Activated naive CD8-positive, alpha-beta T cell treated with anti-CD3 and anti-CD28 coated beads for 36 hours (primary cell): ENCODE measurements at regions not wholly inside any gene's neighbourhood (a gene's known extent, or its start where the extent isn't known, plus 50 kb on each side); places are given as distances from the start of the nearest gene placed in this dataset.
"Not testable (repeated sequence)": the region's sequence is repeated elsewhere in the genome, so short reads cannot be mapped to it uniquely, and the experiment has no call there.

Experiments used
- DNase-seq: peaks from one replicate; pipeline ENCODE4 v3.0.0; 2021
- H3K27ac Mint-ChIP-seq: one replicate; pipeline ENCODE4 v1.8.0; 2022; ENCODE audit warnings: mild to moderate bottlenecking, moderate library complexity, mixed read lengths
- H3K27me3 Mint-ChIP-seq: one replicate; pipeline ENCODE4 v1.8.0; 2022; ENCODE audit warnings: mild to moderate bottlenecking, mixed read lengths
- H3K36me3 Mint-ChIP-seq: one replicate; pipeline ENCODE4 v1.8.0; 2021; ENCODE audit warnings: mild to moderate bottlenecking, mixed read lengths
- H3K4me1 Mint-ChIP-seq: one replicate; pipeline ENCODE4 v1.8.0; 2021; ENCODE audit warnings: mixed read lengths
- H3K4me3 Mint-ChIP-seq: one replicate; pipeline ENCODE4 v1.8.0; 2022; ENCODE audit warnings: mild to moderate bottlenecking, moderate library complexity, mixed read lengths
- H3K9me3 Mint-ChIP-seq: one replicate; pipeline ENCODE4 v1.8.0; 2022; ENCODE audit warnings: mixed read lengths

GRCh38 chr10:21056461-21056860, 159.3 kb upstream of the NEBL start:
- no peaks in the 10 kb centered on the region for H3K27me3 Mint-ChIP-seq
- peaks cover 21% of the 10 kb centered on the region for H3K9me3 Mint-ChIP-seq
- H3K4me3 Mint-ChIP-seq = no peak overlapping the region

GRCh38 chr10:21055339-21056135, 158.4 kb upstream of the NEBL start:
- DNase-seq = peak; percentile 6
- Mint-ChIP-seq H3K9me3 (peaks cover 26% of the 10 kb centered on the region), H3K36me3 (no peaks in the 10 kb centered on the region), H3K4me3 (peak overlapping the region; percentile 45), H3K4me1 (peaks cover 6% of the 10 kb centered on the region), H3K27ac (peak overlapping the region; percentile 51), H3K27me3 (peaks cover 3% of the 10 kb centered on the region)

More at GRCh38 chr10:21056461-21056860, 159.3 kb upstream of the NEBL start:
- no peak for DNase-seq
- peaks cover 6% of the 10 kb centered on the region for H3K4me1 Mint-ChIP-seq
- no peaks in the 10 kb centered on the region for H3K36me3 Mint-ChIP-seq
- H3K27ac Mint-ChIP-seq = no peak overlapping the region

- Mint-ChIP-seq H3K36me3 (no peaks in the 10 kb centered on the region), H3K4me3 (no peak overlapping the region), H3K27me3 (peaks cover 3% of the 10 kb centered on the region), H3K9me3 (peaks cover 23% of the 10 kb centered on the region), H3K27ac (no peak overlapping the region), H3K4me1 (peaks cover 6% of the 10 kb centered on the region)
- no peak for DNase-seq
Observed at GRCh38 chr10:21053953-21054690, 157.0 kb upstream of the NEBL start.

- H3K27ac Mint-ChIP-seq = no peak overlapping the region
- H3K27me3 Mint-ChIP-seq = peaks cover 3% of the 10 kb centered on the region
- peaks cover 6% of the 10 kb centered on the region for H3K4me1 Mint-ChIP-seq
- no peaks in the 10 kb centered on the region for H3K36me3 Mint-ChIP-seq
- peaks cover 20% of the 10 kb centered on the region for H3K9me3 Mint-ChIP-seq
- DNase-seq = no peak
- H3K4me3 Mint-ChIP-seq = no peak overlapping the region
Observed at GRCh38 chr10:21052709-21053104, 155.6 kb upstream of the NEBL start.

GRCh38 chr10:21052072-21052708, 155.1 kb upstream of the NEBL start:
- Mint-ChIP-seq H3K27ac (no peak overlapping the region), H3K36me3 (no peaks in the 10 kb centered on the region), H3K4me3 (no peak overlapping the region), H3K27me3 (peaks cover 3% of the 10 kb centered on the region), H3K4me1 (peaks cover 6% of the 10 kb centered on the region), H3K9me3 (peaks cover 20% of the 10 kb centered on the region)
- DNase-seq = no peak

GRCh38 chr10:21049482-21049881, 152.4 kb upstream of the NEBL start:
- peaks cover 10% of the 10 kb centered on the region for H3K27me3 Mint-ChIP-seq
- no peak for DNase-seq
- H3K36me3 Mint-ChIP-seq = no peaks in the 10 kb centered on the region
- no peak overlapping the region for H3K27ac Mint-ChIP-seq
- H3K4me3 Mint-ChIP-seq = no peak overlapping the region
- H3K4me1 Mint-ChIP-seq = no peaks in the 10 kb centered on the region
- H3K9me3 Mint-ChIP-seq = peaks cover 15% of the 10 kb centered on the region

GRCh38 chr10:21048068-21048467, 151.0 kb upstream of the NEBL start:
- peaks cover 15% of the 10 kb centered on the region for H3K9me3 Mint-ChIP-seq
- H3K4me1 Mint-ChIP-seq = no peaks in the 10 kb centered on the region
- no peaks in the 10 kb centered on the region for H3K36me3 Mint-ChIP-seq
- no peak overlapping the region for H3K27ac Mint-ChIP-seq
- no peak for DNase-seq
- H3K27me3 Mint-ChIP-seq = peaks cover 11% of the 10 kb centered on the region
- no peak overlapping the region for H3K4me3 Mint-ChIP-seq

GRCh38 chr10:21047511-21047910, 150.4 kb upstream of the NEBL start:
- H3K27ac Mint-ChIP-seq = no peak overlapping the region
- H3K4me1 Mint-ChIP-seq = no peaks in the 10 kb centered on the region
- peaks cover 14% of the 10 kb centered on the region for H3K9me3 Mint-ChIP-seq
- H3K36me3 Mint-ChIP-seq = no peaks in the 10 kb centered on the region
- no peak overlapping the region for H3K4me3 Mint-ChIP-seq
- DNase-seq = no peak
- peaks cover 11% of the 10 kb centered on the region for H3K27me3 Mint-ChIP-seq

- H3K27me3 Mint-ChIP-seq = peaks cover 11% of the 10 kb centered on the region
- H3K9me3 Mint-ChIP-seq = peaks cover 11% of the 10 kb centered on the region
- no peaks in the 10 kb centered on the region for H3K4me1 Mint-ChIP-seq
- H3K4me3 Mint-ChIP-seq = no peak overlapping the region
- H3K27ac Mint-ChIP-seq = no peak overlapping the region
- H3K36me3 Mint-ChIP-seq = no peaks in the 10 kb centered on the region
- DNase-seq = no peak
Observed at GRCh38 chr10:21047096-21047495, 150.0 kb upstream of the NEBL start.

- Mint-ChIP-seq H3K27me3 (peaks cover 7% of the 10 kb centered on the region), H3K36me3 (no peaks in the 10 kb centered on the region), H3K27ac (no peak overlapping the region), H3K4me3 (no peak overlapping the region), H3K4me1 (no peaks in the 10 kb centered on the region), H3K9me3 (peaks cover 2% of the 10 kb centered on the region)
- no peak for DNase-seq
Observed at GRCh38 chr10:21043044-21043443, 145.9 kb upstream of the NEBL start.

- Mint-ChIP-seq H3K4me3 (no peak overlapping the region), H3K27ac (no peak overlapping the region), H3K27me3 (peaks cover 7% of the 10 kb centered on the region), H3K9me3 (peaks cover 2% of the 10 kb centered on the region), H3K36me3 (no peaks in the 10 kb centered on the region), H3K4me1 (no peaks in the 10 kb centered on the region)
- DNase-seq = no peak
Observed at GRCh38 chr10:21042536-21042935, 145.4 kb upstream of the NEBL start.

- DNase-seq = no peak
- no peak overlapping the region for H3K27ac Mint-ChIP-seq
- H3K4me1 Mint-ChIP-seq = no peaks in the 10 kb centered on the region
- peaks cover 7% of the 10 kb centered on the region for H3K27me3 Mint-ChIP-seq
- H3K36me3 Mint-ChIP-seq = no peaks in the 10 kb centered on the region
- no peak overlapping the region for H3K4me3 Mint-ChIP-seq
- peaks cover 2% of the 10 kb centered on the region for H3K9me3 Mint-ChIP-seq
Observed at GRCh38 chr10:21041763-21042458, 144.8 kb upstream of the NEBL start.

GRCh38 chr10:21039721-21040120, 142.6 kb upstream of the NEBL start:
- DNase-seq = no peak
- Mint-ChIP-seq H3K27ac (no peak overlapping the region), H3K36me3 (no peaks in the 10 kb centered on the region), H3K9me3 (peaks cover 2% of the 10 kb centered on the region), H3K4me1 (no peaks in the 10 kb centered on the region), H3K27me3 (peaks cover 3% of the 10 kb centered on the region), H3K4me3 (no peak overlapping the region)

GRCh38 chr10:21036757-21037156, 139.6 kb upstream of the NEBL start:
- no peaks in the 10 kb centered on the region for H3K36me3 Mint-ChIP-seq
- peaks cover 2% of the 10 kb centered on the region for H3K9me3 Mint-ChIP-seq
- H3K4me3 Mint-ChIP-seq = no peak overlapping the region
- H3K4me1 Mint-ChIP-seq = no peaks in the 10 kb centered on the region
- DNase-seq = no peak
- H3K27me3 Mint-ChIP-seq = no peaks in the 10 kb centered on the region
- H3K27ac Mint-ChIP-seq = no peak overlapping the region

- H3K4me3 Mint-ChIP-seq, H3K4me1 Mint-ChIP-seq, H3K27me3 Mint-ChIP-seq, H3K9me3 Mint-ChIP-seq, DNase-seq, H3K27ac Mint-ChIP-seq, H3K36me3 Mint-ChIP-seq: not testable (repeated sequence)
Observed at GRCh38 chr10:21034770-21035169, 137.7 kb upstream of the NEBL start.
